ENCODE measurements at regions not wholly inside any gene's neighbourhood (a gene's known extent, or its start where the extent isn't known, plus 50 kb on each side); places are given as distances from the start of the nearest gene placed in this dataset.
"Not testable (repeated sequence)": the region's sequence is repeated elsewhere in the genome, so short reads cannot be mapped to it uniquely, and the experiment has no call there.

DNA sequence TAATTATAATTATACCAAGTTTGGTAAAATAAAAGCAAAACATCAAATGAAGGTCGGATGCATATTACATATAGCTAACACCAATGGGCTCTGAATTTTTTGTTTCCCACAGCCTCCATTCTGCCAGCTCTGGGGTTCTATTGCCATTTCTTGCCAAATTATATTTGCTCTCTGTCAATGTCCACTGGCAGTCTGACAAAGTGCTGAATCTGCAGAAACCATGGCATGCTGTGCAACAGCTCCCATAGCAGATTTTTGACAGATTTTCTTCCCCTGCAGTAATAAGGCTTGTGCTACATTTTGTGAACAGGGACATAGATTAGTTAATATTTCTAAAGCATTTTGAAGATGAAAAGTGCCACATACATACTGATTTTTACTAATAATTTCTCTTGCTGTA, 1102.1 kb downstream of the DIAPH3 start:
- H3K9ac ChIP-seq (ENCODE audit: low read length): no peak overlapping the region
- no peaks in the 10 kb centered on the region for H3K9me2 ChIP-seq (ENCODE audit: insufficient read depth, low read length)
- H3K79me2 ChIP-seq (replicated peaks; ENCODE audit: insufficient read depth, low read length): no peaks in the 10 kb centered on the region
- H3K9me3 ChIP-seq (ENCODE audit: low read length): no peaks in the 10 kb centered on the region
- H3F3A ChIP-seq (ENCODE audit: insufficient read depth, low read length, poor library complexity, severe bottlenecking): no peaks in the 10 kb centered on the region
- no peak overlapping the region for H3K27ac ChIP-seq (ENCODE audit: low read length)
- H4K20me1 ChIP-seq (ENCODE audit: insufficient read depth): no peaks in the 10 kb centered on the region
- H3K27me3 ChIP-seq (ENCODE audit: insufficient read depth, low read depth, low read length): no peaks in the 10 kb centered on the region
- H2AFZ ChIP-seq (ENCODE audit: low read depth, low read length): no peak overlapping the region
- no peak overlapping the region for H3K4me3 ChIP-seq (ENCODE audit: low read length)
- H3K4me2 ChIP-seq (ENCODE audit: low read length): no peak overlapping the region
- H3K36me3 ChIP-seq (ENCODE audit: insufficient read depth, low read length): no peaks in the 10 kb centered on the region
- TF ChIP-seq EP300 (conservative IDR thresholded peaks at IDR 0.05; ENCODE audit: poor library complexity, severe bottlenecking) (peak; percentile 34), POLR2AphosphoS5 (IDR thresholded peaks at IDR 0.05) (no peak)

DNA sequence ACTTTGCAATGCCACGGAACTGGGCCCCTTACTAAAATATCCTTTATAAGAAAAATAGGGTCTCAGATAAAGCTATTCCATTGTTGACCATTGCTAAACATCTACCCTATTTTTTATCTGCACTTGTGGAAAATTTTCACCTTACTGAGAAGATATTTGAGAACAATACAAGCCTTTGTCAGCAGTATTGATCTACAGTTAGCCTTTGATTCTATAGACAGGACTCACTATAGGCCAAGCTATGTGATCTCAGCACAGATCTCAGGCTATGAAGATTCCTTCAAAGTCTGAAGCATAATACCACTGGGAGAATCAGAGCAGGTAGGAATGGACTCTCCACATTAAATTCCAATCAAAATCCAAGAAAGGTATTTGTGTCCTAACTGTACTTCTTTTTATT, 1099.7 kb downstream of the DIAPH3 start:
- no peaks in the 10 kb centered on the region for H3K9me2 ChIP-seq (ENCODE audit: insufficient read depth, low read length)
- no peak overlapping the region for H3K9ac ChIP-seq (ENCODE audit: low read length)
- TF ChIP-seq EZH2 (IDR thresholded peaks at IDR 0.05; ENCODE audit: borderline replicate concordance, insufficient read depth, low read length, poor library complexity, severe bottlenecking) (no peak), SMC3 (conservative IDR thresholded peaks at IDR 0.05; ENCODE audit: poor library complexity) (no peak), EP300 (conservative IDR thresholded peaks at IDR 0.05; ENCODE audit: poor library complexity, severe bottlenecking) (no peak)
- TF ChIP-seq, protein P1, sequence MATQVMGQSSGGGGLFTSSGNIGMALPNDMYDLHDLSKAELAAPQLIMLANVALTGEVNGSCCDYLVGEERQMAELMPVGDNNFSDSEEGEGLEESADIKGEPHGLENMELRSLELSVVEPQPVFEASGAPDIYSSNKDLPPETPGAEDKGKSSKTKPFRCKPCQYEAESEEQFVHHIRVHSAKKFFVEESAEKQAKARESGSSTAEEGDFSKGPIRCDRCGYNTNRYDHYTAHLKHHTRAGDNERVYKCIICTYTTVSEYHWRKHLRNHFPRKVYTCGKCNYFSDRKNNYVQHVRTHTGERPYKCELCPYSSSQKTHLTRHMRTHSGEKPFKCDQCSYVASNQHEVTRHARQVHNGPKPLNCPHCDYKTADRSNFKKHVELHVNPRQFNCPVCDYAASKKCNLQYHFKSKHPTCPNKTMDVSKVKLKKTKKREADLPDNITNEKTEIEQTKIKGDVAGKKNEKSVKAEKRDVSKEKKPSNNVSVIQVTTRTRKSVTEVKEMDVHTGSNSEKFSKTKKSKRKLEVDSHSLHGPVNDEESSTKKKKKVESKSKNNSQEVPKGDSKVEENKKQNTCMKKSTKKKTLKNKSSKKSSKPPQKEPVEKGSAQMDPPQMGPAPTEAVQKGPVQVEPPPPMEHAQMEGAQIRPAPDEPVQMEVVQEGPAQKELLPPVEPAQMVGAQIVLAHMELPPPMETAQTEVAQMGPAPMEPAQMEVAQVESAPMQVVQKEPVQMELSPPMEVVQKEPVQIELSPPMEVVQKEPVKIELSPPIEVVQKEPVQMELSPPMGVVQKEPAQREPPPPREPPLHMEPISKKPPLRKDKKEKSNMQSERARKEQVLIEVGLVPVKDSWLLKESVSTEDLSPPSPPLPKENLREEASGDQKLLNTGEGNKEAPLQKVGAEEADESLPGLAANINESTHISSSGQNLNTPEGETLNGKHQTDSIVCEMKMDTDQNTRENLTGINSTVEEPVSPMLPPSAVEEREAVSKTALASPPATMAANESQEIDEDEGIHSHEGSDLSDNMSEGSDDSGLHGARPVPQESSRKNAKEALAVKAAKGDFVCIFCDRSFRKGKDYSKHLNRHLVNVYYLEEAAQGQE (IDR thresholded peaks at IDR 0.05; ENCODE audit: borderline replicate concordance): no peak
- no peak overlapping the region for H3K4me3 ChIP-seq (ENCODE audit: low read length)
- no peaks in the 10 kb centered on the region for H3K79me2 ChIP-seq (replicated peaks; ENCODE audit: insufficient read depth, low read length)
- no peak overlapping the region for H3K4me2 ChIP-seq (ENCODE audit: low read length)
- no peaks in the 10 kb centered on the region for H3K9me3 ChIP-seq (ENCODE audit: low read length)
- H4K20me1 ChIP-seq (ENCODE audit: insufficient read depth): no peaks in the 10 kb centered on the region
- no peaks in the 10 kb centered on the region for H3K27me3 ChIP-seq (ENCODE audit: insufficient read depth, low read depth, low read length)
- H3F3A ChIP-seq (ENCODE audit: insufficient read depth, low read length, poor library complexity, severe bottlenecking): no peaks in the 10 kb centered on the region
- no peak overlapping the region for H2AFZ ChIP-seq (ENCODE audit: low read depth, low read length)
- no peaks in the 10 kb centered on the region for H3K36me3 ChIP-seq (ENCODE audit: insufficient read depth, low read length)
- H3K27ac ChIP-seq (ENCODE audit: low read length): no peak overlapping the region

DNA sequence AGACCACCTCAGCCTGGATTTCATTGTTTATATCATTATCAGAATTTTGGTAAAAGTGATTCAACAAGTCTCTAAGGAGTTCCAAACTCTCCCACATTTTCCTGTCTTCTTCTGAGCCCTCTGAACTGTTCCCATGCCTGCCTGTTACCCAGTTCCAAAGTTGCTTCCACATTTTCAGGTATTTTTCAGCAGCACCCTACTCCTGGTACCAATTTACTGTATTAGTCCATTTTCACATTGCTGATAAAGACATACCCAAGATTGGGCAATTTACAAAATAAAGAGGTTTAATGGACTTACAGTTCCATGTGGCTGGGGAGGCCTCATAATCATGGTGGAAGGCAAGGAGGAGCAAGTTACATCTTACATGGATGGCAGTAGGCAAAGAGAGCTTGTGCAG, 1087.3 kb downstream of the DIAPH3 start:
- not testable (repeated sequence) for H3K36me3 ChIP-seq (ENCODE audit: insufficient read depth, low read length); H3F3A ChIP-seq (ENCODE audit: insufficient read depth, low read length, poor library complexity, severe bottlenecking); H3K9me3 ChIP-seq (ENCODE audit: low read length); H3K4me2 ChIP-seq (ENCODE audit: low read length); H3K9ac ChIP-seq (ENCODE audit: low read length); H3K27me3 ChIP-seq (ENCODE audit: insufficient read depth, low read depth, low read length); H3K27ac ChIP-seq (ENCODE audit: low read length); H3K79me2 ChIP-seq (replicated peaks; ENCODE audit: insufficient read depth, low read length); H3K9me2 ChIP-seq (ENCODE audit: insufficient read depth, low read length); H3K4me3 ChIP-seq (ENCODE audit: low read length); H4K20me1 ChIP-seq (ENCODE audit: insufficient read depth); H2AFZ ChIP-seq (ENCODE audit: low read depth, low read length)

DNA sequence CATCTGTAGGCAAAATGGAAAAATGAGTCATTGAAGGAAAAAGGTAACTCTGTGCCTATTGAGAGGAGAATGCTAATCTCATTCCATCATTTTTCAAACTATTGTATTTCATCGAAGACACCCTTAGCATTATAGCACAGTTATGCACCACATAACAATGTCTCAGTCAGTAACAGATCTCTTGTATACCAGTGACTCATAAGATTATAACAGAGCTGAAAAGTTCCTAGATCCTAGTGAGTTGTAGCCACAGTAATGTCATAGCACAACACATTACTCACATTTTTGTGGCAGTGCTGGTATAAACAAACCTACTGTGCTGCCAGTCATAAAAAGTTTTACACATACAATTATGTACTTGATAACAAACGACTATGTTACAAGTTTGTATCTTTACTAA, 1077.6 kb downstream of the DIAPH3 start:
- Histone ChIP-seq H3K4me3 (ENCODE audit: low read length) (no peak overlapping the region), H3K27ac (ENCODE audit: low read length) (no peak overlapping the region), H2AFZ (ENCODE audit: low read depth, low read length) (no peak overlapping the region), H3K9me2 (ENCODE audit: insufficient read depth, low read length) (no peaks in the 10 kb centered on the region), H4K20me1 (ENCODE audit: insufficient read depth) (no peaks in the 10 kb centered on the region), H3K79me2 (replicated peaks; ENCODE audit: insufficient read depth, low read length) (no peaks in the 10 kb centered on the region), H3K9ac (ENCODE audit: low read length) (no peak overlapping the region), H3K27me3 (ENCODE audit: insufficient read depth, low read depth, low read length) (no peaks in the 10 kb centered on the region), H3K36me3 (ENCODE audit: insufficient read depth, low read length) (no peaks in the 10 kb centered on the region), H3K9me3 (ENCODE audit: low read length) (no peaks in the 10 kb centered on the region), H3K4me2 (ENCODE audit: low read length) (no peak overlapping the region), H3F3A (ENCODE audit: insufficient read depth, low read length, poor library complexity, severe bottlenecking) (no peaks in the 10 kb centered on the region)
- TF ChIP-seq SMC3 (conservative IDR thresholded peaks at IDR 0.05; ENCODE audit: poor library complexity): no peak
- TF ChIP-seq, protein P2, sequence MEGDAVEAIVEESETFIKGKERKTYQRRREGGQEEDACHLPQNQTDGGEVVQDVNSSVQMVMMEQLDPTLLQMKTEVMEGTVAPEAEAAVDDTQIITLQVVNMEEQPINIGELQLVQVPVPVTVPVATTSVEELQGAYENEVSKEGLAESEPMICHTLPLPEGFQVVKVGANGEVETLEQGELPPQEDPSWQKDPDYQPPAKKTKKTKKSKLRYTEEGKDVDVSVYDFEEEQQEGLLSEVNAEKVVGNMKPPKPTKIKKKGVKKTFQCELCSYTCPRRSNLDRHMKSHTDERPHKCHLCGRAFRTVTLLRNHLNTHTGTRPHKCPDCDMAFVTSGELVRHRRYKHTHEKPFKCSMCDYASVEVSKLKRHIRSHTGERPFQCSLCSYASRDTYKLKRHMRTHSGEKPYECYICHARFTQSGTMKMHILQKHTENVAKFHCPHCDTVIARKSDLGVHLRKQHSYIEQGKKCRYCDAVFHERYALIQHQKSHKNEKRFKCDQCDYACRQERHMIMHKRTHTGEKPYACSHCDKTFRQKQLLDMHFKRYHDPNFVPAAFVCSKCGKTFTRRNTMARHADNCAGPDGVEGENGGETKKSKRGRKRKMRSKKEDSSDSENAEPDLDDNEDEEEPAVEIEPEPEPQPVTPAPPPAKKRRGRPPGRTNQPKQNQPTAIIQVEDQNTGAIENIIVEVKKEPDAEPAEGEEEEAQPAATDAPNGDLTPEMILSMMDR (IDR thresholded peaks at IDR 0.05; ENCODE audit: poor library complexity, severe bottlenecking): no peak
- no peak for TF ChIP-seq MXI1 (conservative IDR thresholded peaks at IDR 0.05; ENCODE audit: poor library complexity, severe bottlenecking)
- no peak for TF ChIP-seq RAD21 (conservative IDR thresholded peaks at IDR 0.05)
- TF ChIP-seq EP300 (conservative IDR thresholded peaks at IDR 0.05; ENCODE audit: poor library complexity, severe bottlenecking): no peak
- TF ChIP-seq, protein P1 (IDR thresholded peaks at IDR 0.05; ENCODE audit: borderline replicate concordance): no peak
- no peak for TF ChIP-seq EZH2 (IDR thresholded peaks at IDR 0.05; ENCODE audit: borderline replicate concordance, insufficient read depth, low read length, poor library complexity, severe bottlenecking)
- no peak for TF ChIP-seq TAF1 (IDR thresholded peaks at IDR 0.05; ENCODE audit: low read depth)
